Left ventricle myocardium inferior (tissue), 1 donor: ENCODE measurements at regions not wholly inside any gene's neighbourhood (a gene's known extent, or its start where the extent isn't known, plus 50 kb on each side); places are given as distances from the start of the nearest gene placed in this dataset.
A peak's percentile ranks its signal among the peaks of the same experiment; 100 is the strongest.

Experiments
- DNase-seq: peaks from one replicate; pipeline ENCODE4 v3.0.0-alpha.2; 2020
- H3K27ac ChIP-seq: fragments of 200-600 bp; replicated peaks from 2 replicates; pipeline ENCODE4 v1.8.0; 2021
- H3K27me3 ChIP-seq: fragments of 200-600 bp; 2 replicates; pipeline ENCODE4 v1.8.0; 2021; ENCODE audit warnings: low read depth
- H3K36me3 ChIP-seq: fragments of 200-600 bp; 2 replicates; pipeline ENCODE4 v1.8.0; 2021
- H3K4me1 ChIP-seq: fragments of 200-600 bp; 2 replicates; pipeline ENCODE4 v1.8.0; 2021
- H3K4me3 ChIP-seq: fragments of 200-600 bp; 2 replicates; pipeline ENCODE4 v1.8.0; 2021; ENCODE audit warnings: mild to moderate bottlenecking, moderate library complexity
- H3K9me3 ChIP-seq: fragments of 200-600 bp; replicated peaks from 2 replicates; pipeline ENCODE4 v1.8.0; 2021
- CTCF ChIP-seq: fragments of 200-600 bp; IDR thresholded peaks from 2 replicates; pipeline ENCODE4 v1.8.0; 2021; ENCODE audit warnings: antibody characterized with exemption, mild to moderate bottlenecking, borderline replicate concordance
- intact Hi-C: fragments of 100-400 bp; cut with micrococcal nuclease; formaldehyde crosslinking; loops from one replicate; pipeline ENCODE4 v1.11.0; 2022
- donor health status: DM: no; HTN: yes; CAD: no; lungs with severe emphysema.

GRCh38 chr6:169046483-169047192, 207.0 kb downstream of the THBS2 start:
- Histone ChIP-seq H3K27ac (no peak overlapping the region), H3K4me1 (no peaks in the 10 kb centered on the region), H3K27me3 (no peaks in the 10 kb centered on the region), H3K4me3 (no peak overlapping the region), H3K36me3 (no peaks in the 10 kb centered on the region), H3K9me3 (no peaks in the 10 kb centered on the region)
- DNase-seq = no peak
- no peak for TF ChIP-seq CTCF
- intact Hi-C loops = no loop called here

GRCh38 chr6:169046021-169046420, 207.6 kb downstream of the THBS2 start:
- Histone ChIP-seq H3K4me3 (no peak overlapping the region), H3K27ac (no peak overlapping the region), H3K4me1 (no peaks in the 10 kb centered on the region), H3K27me3 (no peaks in the 10 kb centered on the region), H3K36me3 (no peaks in the 10 kb centered on the region), H3K9me3 (no peaks in the 10 kb centered on the region)
- no peak for DNase-seq
- intact Hi-C loops = no loop called here
- TF ChIP-seq CTCF = no peak

- intact Hi-C loops = no loop called here
- H3K4me3 ChIP-seq = no peak overlapping the region
- TF ChIP-seq CTCF = no peak
- no peaks in the 10 kb centered on the region for H3K4me1 ChIP-seq
- no peak overlapping the region for H3K27ac ChIP-seq
- no peaks in the 10 kb centered on the region for H3K27me3 ChIP-seq
- H3K36me3 ChIP-seq = no peaks in the 10 kb centered on the region
- H3K9me3 ChIP-seq = no peaks in the 10 kb centered on the region
- no peak for DNase-seq
Observed at GRCh38 chr6:169045486-169045885, 208.2 kb downstream of the THBS2 start.

- H3K36me3 ChIP-seq = no peaks in the 10 kb centered on the region
- no peak overlapping the region for H3K4me3 ChIP-seq
- TF ChIP-seq CTCF = no peak
- no peak for DNase-seq
- no peaks in the 10 kb centered on the region for H3K9me3 ChIP-seq
- peak overlapping the region; percentile 33 for H3K27ac ChIP-seq
- intact Hi-C loops = no loop called here
- no peaks in the 10 kb centered on the region for H3K4me1 ChIP-seq
- no peaks in the 10 kb centered on the region for H3K27me3 ChIP-seq
Observed at GRCh38 chr6:169044381-169045230, 209.0 kb downstream of the THBS2 start.

GRCh38 chr6:169042061-169042460, 211.6 kb downstream of the THBS2 start:
- H3K4me3 ChIP-seq = no peak overlapping the region
- TF ChIP-seq CTCF = no peak
- DNase-seq = no peak
- no peaks in the 10 kb centered on the region for H3K4me1 ChIP-seq
- H3K9me3 ChIP-seq = peaks cover 21% of the 10 kb centered on the region
- H3K27ac ChIP-seq = no peak overlapping the region
- intact Hi-C loops = no loop called here
- no peaks in the 10 kb centered on the region for H3K27me3 ChIP-seq
- H3K36me3 ChIP-seq = no peaks in the 10 kb centered on the region
